ENCODE measurements at regions not wholly inside any gene's neighbourhood (a gene's known extent, or its start where the extent isn't known, plus 50 kb on each side); places are given as distances from the start of the nearest gene placed in this dataset.

DNA sequence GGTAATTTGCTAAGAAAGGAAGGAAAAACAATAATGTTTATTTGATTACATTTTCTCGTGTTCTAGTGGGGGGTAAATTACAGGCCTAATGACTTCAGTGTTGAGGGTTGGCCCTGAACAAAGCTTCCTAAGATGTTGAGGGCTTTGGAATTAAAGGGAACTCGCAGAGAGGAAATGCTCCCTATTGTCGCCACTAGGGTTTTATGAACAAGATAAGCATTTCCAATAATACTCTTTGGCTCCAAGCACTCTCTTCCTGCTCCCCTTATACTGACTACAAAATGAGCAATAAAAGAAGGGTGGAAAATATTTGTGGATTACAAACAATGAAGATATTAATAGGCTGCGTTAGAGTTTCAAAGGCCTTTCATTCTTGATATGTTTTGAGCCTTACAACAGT lies 363.6 kb downstream of the HS3ST3B1 start:
- TF ChIP-seq, protein P1, sequence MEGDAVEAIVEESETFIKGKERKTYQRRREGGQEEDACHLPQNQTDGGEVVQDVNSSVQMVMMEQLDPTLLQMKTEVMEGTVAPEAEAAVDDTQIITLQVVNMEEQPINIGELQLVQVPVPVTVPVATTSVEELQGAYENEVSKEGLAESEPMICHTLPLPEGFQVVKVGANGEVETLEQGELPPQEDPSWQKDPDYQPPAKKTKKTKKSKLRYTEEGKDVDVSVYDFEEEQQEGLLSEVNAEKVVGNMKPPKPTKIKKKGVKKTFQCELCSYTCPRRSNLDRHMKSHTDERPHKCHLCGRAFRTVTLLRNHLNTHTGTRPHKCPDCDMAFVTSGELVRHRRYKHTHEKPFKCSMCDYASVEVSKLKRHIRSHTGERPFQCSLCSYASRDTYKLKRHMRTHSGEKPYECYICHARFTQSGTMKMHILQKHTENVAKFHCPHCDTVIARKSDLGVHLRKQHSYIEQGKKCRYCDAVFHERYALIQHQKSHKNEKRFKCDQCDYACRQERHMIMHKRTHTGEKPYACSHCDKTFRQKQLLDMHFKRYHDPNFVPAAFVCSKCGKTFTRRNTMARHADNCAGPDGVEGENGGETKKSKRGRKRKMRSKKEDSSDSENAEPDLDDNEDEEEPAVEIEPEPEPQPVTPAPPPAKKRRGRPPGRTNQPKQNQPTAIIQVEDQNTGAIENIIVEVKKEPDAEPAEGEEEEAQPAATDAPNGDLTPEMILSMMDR (IDR thresholded peaks at IDR 0.05) = peak; percentile 38
- TF ChIP-seq EZH2 (IDR thresholded peaks at IDR 0.05) = no peak
